ENCODE measurements at regions not wholly inside any gene's neighbourhood (a gene's known extent, or its start where the extent isn't known, plus 50 kb on each side); places are given as distances from the start of the nearest gene placed in this dataset.

DNA sequence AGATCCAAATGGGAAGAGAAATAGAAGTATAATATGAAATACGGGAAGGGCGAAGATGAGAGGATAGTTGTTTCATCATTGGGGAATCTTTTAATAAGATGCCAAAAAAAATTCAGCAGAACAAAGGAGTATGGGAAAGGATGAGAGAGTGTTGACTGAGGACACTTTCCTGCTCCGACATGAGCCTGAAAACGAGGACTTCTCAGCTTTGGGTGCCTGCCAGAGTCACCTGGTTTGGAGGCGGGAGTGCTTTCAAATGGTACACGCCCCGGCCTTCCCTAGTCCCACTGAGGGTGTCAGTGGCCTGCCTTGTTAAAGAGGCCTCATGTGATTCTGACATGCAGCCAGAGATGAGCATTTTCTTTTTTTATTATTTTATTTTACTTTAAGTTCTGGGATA is 250.9 kb downstream of the ANKRD60 start:
- ChIA-PET CTCF (ENCODE audit: unreplicated experiment) (no interaction called here), POLR2A (interaction anchor here (0.6 kb wide), 1 partner anchor 489 kb away, joined by 8 read pairs; no protein-coding TSS in a partner anchor)
- Histone ChIP-seq H3K4me3 (ENCODE audit: low read depth, low read length, poor library complexity, severe bottlenecking) (no peak overlapping the region), H3K36me3 (ENCODE audit: insufficient read depth, low read length) (no peaks in the 10 kb centered on the region), H3K9me3 (ENCODE audit: low read length) (no peaks in the 10 kb centered on the region), H3K79me2 (ENCODE audit: insufficient read depth, low read depth, low read length) (no peaks in the 10 kb centered on the region), H4K20me1 (ENCODE audit: insufficient read depth, low read length) (no peaks in the 10 kb centered on the region), H3K4me2 (ENCODE audit: low read length) (no peak overlapping the region), H3K4me1 (ENCODE audit: insufficient read depth, low read length, poor library complexity, severe bottlenecking) (no peaks in the 10 kb centered on the region), H3K27ac (ENCODE audit: low read depth, low read length, poor library complexity, severe bottlenecking) (no peak overlapping the region), H3K9me2 (ENCODE audit: insufficient read depth, low read length) (no peaks in the 10 kb centered on the region), H2AFZ (ENCODE audit: low read length) (no peak overlapping the region)
- no peak for DNase-seq (ENCODE audit: low spot score)
- BruUV-seq (replicated peaks) = no TSS peak
- TF ChIP-seq, protein P1, sequence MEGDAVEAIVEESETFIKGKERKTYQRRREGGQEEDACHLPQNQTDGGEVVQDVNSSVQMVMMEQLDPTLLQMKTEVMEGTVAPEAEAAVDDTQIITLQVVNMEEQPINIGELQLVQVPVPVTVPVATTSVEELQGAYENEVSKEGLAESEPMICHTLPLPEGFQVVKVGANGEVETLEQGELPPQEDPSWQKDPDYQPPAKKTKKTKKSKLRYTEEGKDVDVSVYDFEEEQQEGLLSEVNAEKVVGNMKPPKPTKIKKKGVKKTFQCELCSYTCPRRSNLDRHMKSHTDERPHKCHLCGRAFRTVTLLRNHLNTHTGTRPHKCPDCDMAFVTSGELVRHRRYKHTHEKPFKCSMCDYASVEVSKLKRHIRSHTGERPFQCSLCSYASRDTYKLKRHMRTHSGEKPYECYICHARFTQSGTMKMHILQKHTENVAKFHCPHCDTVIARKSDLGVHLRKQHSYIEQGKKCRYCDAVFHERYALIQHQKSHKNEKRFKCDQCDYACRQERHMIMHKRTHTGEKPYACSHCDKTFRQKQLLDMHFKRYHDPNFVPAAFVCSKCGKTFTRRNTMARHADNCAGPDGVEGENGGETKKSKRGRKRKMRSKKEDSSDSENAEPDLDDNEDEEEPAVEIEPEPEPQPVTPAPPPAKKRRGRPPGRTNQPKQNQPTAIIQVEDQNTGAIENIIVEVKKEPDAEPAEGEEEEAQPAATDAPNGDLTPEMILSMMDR (conservative IDR thresholded peaks at IDR 0.05; ENCODE audit: low read length) = no peak
- TF ChIP-seq EZH2phosphoT487 (IDR thresholded peaks at IDR 0.05; ENCODE audit: borderline replicate concordance, low read depth, low read length) = no peak
- intact Hi-C loops (cut with micrococcal nuclease; ENCODE audit: unreplicated experiment) = no loop called here

DNA sequence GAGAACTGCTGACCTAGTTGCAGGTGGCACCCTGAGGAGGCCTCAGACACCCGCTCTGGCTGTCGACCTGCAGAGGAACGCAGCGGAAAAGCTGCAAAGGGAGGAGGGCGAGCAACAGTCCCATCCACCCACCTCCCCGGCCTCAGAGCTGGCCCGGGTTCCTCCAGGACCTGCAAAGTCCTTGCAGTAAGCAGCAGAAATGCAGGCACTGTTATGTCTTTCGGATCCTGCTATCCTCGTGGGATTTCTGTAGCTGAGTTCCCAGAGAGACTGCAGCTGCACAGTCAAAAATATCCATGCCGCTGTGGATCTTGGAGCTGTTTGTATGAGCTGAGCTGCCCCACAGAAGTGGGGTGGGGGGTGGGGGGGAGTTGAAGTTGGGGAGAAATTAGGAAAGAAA is 251.3 kb downstream of the ANKRD60 start:
- Histone ChIP-seq H3K27ac (ENCODE audit: low read depth, low read length, poor library complexity, severe bottlenecking) (no peak overlapping the region), H3K79me2 (ENCODE audit: insufficient read depth, low read depth, low read length) (no peaks in the 10 kb centered on the region), H3K4me3 (ENCODE audit: low read depth, low read length, poor library complexity, severe bottlenecking) (no peak overlapping the region), H3K36me3 (ENCODE audit: insufficient read depth, low read length) (no peaks in the 10 kb centered on the region), H3K9me3 (ENCODE audit: low read length) (no peaks in the 10 kb centered on the region), H3K4me1 (ENCODE audit: insufficient read depth, low read length, poor library complexity, severe bottlenecking) (no peaks in the 10 kb centered on the region), H3K9me2 (ENCODE audit: insufficient read depth, low read length) (no peaks in the 10 kb centered on the region), H4K20me1 (ENCODE audit: insufficient read depth, low read length) (no peaks in the 10 kb centered on the region), H2AFZ (ENCODE audit: low read length) (no peak overlapping the region), H3K4me2 (ENCODE audit: low read length) (no peak overlapping the region)
- intact Hi-C loops (cut with micrococcal nuclease; ENCODE audit: unreplicated experiment) = no loop called here
- DNase-seq (ENCODE audit: low spot score) = no peak
- no TSS peak for BruUV-seq (replicated peaks)
- CTCF ChIA-PET (ENCODE audit: unreplicated experiment) = no interaction called here
- TF ChIP-seq, protein P1 (conservative IDR thresholded peaks at IDR 0.05; ENCODE audit: low read length) = no peak
- no peak for TF ChIP-seq EZH2phosphoT487 (IDR thresholded peaks at IDR 0.05; ENCODE audit: borderline replicate concordance, low read depth, low read length)
- POLR2A ChIA-PET = no interaction called here

DNA sequence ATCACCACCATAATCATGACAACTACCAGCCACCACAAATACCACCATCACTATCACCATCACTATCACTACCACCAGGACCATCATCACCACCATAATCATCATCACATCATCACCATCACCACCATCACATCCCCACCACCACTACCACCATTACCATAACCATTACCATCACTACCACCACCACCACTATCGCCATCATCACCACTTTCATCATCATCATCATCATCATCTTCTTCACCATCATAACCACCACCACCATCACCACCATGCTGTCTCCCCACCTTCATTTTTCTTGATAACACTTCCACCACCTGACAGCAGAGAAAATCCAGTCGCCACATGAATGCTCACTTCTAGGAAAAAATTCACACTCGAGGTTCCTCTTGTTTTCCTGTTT is 253.6 kb downstream of the ANKRD60 start:
- no peak for DNase-seq (ENCODE audit: low spot score)
- Histone ChIP-seq H3K36me3 (ENCODE audit: insufficient read depth, low read length) (no peaks in the 10 kb centered on the region), H3K9me3 (ENCODE audit: low read length) (no peaks in the 10 kb centered on the region), H3K4me3 (ENCODE audit: low read depth, low read length, poor library complexity, severe bottlenecking) (no peak overlapping the region), H3K27ac (ENCODE audit: low read depth, low read length, poor library complexity, severe bottlenecking) (no peak overlapping the region), H3K4me2 (ENCODE audit: low read length) (no peak overlapping the region), H3K79me2 (ENCODE audit: insufficient read depth, low read depth, low read length) (no peaks in the 10 kb centered on the region), H3K4me1 (ENCODE audit: insufficient read depth, low read length, poor library complexity, severe bottlenecking) (no peaks in the 10 kb centered on the region), H4K20me1 (ENCODE audit: insufficient read depth, low read length) (no peaks in the 10 kb centered on the region), H2AFZ (ENCODE audit: low read length) (no peak overlapping the region), H3K9me2 (ENCODE audit: insufficient read depth, low read length) (no peaks in the 10 kb centered on the region)
- POLR2A ChIA-PET = no interaction called here
- BruUV-seq (replicated peaks) = no TSS peak
- intact Hi-C loops (cut with micrococcal nuclease; ENCODE audit: unreplicated experiment) = no loop called here
- CTCF ChIA-PET (ENCODE audit: unreplicated experiment) = no interaction called here
- TF ChIP-seq, protein P1 (conservative IDR thresholded peaks at IDR 0.05; ENCODE audit: low read length) = no peak
- no peak for TF ChIP-seq EZH2phosphoT487 (IDR thresholded peaks at IDR 0.05; ENCODE audit: borderline replicate concordance, low read depth, low read length)

Data from OCI-LY7 (cell line).